SK-N-SH treated with all-trans-retinoic acid at 6 μM for 48 hours (cell line): ENCODE measurements at regions not wholly inside any gene's neighbourhood (a gene's known extent, or its start where the extent isn't known, plus 50 kb on each side); places are given as distances from the start of the nearest gene placed in this dataset.

Source experiments
- CREB5 ChIP-seq: fragments of 250-450 bp; sonication (Bioruptor Pico); IDR thresholded peaks from 2 replicates; pipeline ENCODE4 v1.5.1; 2020; ENCODE audit warnings: low read depth, mild to moderate bottlenecking, moderate library complexity
- GLIS3 ChIP-seq: fragments of 250-450 bp; sonication (Bioruptor Pico); IDR thresholded peaks from 2 replicates; pipeline ENCODE4 v1.5.0; 2020; ENCODE audit warnings: mild to moderate bottlenecking, moderate library complexity
- ZC3H10 ChIP-seq: fragments of 250-450 bp; sonication (Bioruptor Pico); IDR thresholded peaks from 2 replicates; pipeline ENCODE4 v1.5.1; 2021; ENCODE audit warnings: mild to moderate bottlenecking, moderate library complexity
- ZNF8 ChIP-seq: fragments of 450-650 bp; formaldehyde crosslinking; IDR thresholded peaks from 2 replicates; pipeline ENCODE4 v1.5.0; 2020; ENCODE audit warnings: mild to moderate bottlenecking, moderate library complexity
- TF ChIP-seq, protein P1 (sequence below): fragments of 250-450 bp; sonication (Bioruptor Pico); IDR thresholded peaks from 2 replicates; pipeline ENCODE4 v1.8.0; 2020; ENCODE audit warnings: mild to moderate bottlenecking, moderate library complexity, borderline replicate concordance

GRCh38 chr10:6979371-6979770 lies 399.3 kb upstream of the PRKCQ start:
- TF ChIP-seq ZNF8 (CRISPR knock-in tag) (no peak), ZC3H10 (CRISPR knock-in tag) (no peak), CREB5 (CRISPR knock-in tag) (no peak), GLIS3 (CRISPR knock-in tag) (no peak)
- TF ChIP-seq, protein P1, sequence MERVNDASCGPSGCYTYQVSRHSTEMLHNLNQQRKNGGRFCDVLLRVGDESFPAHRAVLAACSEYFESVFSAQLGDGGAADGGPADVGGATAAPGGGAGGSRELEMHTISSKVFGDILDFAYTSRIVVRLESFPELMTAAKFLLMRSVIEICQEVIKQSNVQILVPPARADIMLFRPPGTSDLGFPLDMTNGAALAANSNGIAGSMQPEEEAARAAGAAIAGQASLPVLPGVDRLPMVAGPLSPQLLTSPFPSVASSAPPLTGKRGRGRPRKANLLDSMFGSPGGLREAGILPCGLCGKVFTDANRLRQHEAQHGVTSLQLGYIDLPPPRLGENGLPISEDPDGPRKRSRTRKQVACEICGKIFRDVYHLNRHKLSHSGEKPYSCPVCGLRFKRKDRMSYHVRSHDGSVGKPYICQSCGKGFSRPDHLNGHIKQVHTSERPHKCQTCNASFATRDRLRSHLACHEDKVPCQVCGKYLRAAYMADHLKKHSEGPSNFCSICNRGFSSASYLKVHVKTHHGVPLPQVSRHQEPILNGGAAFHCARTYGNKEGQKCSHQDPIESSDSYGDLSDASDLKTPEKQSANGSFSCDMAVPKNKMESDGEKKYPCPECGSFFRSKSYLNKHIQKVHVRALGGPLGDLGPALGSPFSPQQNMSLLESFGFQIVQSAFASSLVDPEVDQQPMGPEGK: no peak
